GM12872 (cell line): ENCODE measurements at regions not wholly inside any gene's neighbourhood (a gene's known extent, or its start where the extent isn't known, plus 50 kb on each side); places are given as distances from the start of the nearest gene placed in this dataset.

Source experiments
- TF ChIP-seq, protein P1 (sequence below): IDR thresholded peaks from 3 replicates; pipeline ENCODE4 v1.5.1; 2011; ENCODE audit warnings: low read depth, mild to moderate bottlenecking, low read length, moderate library complexity; ENCODE audit not compliant: insufficient read depth

DNA sequence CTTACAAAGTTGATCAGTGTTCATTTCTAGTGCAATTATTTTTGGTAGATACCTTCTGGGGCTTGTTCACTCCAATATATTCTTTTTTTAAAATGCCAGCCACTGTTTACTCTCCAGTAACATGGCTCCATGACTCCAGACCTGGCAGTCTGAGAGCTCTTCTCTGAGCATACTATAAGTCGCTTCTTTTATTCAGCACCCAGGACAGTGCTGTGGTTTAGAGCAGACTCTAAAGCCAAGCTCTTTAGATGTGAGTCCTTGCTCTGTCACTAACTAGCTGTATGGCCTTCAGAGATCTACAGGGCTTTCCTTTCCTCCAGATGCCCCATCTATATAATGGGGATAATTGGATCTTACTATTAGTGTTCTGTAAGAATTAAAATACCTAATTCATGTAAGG, 200.2 kb upstream of the FAM241A start:
- TF ChIP-seq, protein P1, sequence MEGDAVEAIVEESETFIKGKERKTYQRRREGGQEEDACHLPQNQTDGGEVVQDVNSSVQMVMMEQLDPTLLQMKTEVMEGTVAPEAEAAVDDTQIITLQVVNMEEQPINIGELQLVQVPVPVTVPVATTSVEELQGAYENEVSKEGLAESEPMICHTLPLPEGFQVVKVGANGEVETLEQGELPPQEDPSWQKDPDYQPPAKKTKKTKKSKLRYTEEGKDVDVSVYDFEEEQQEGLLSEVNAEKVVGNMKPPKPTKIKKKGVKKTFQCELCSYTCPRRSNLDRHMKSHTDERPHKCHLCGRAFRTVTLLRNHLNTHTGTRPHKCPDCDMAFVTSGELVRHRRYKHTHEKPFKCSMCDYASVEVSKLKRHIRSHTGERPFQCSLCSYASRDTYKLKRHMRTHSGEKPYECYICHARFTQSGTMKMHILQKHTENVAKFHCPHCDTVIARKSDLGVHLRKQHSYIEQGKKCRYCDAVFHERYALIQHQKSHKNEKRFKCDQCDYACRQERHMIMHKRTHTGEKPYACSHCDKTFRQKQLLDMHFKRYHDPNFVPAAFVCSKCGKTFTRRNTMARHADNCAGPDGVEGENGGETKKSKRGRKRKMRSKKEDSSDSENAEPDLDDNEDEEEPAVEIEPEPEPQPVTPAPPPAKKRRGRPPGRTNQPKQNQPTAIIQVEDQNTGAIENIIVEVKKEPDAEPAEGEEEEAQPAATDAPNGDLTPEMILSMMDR = no peak

- TF ChIP-seq, protein P1 = no peak
Measured at GRCh38 chr4:111946800-111947199, 198.5 kb upstream of the FAM241A start.

- TF ChIP-seq, protein P1 = no peak
Measured at GRCh38 chr4:111952688-111953087, 192.6 kb upstream of the FAM241A start.

DNA sequence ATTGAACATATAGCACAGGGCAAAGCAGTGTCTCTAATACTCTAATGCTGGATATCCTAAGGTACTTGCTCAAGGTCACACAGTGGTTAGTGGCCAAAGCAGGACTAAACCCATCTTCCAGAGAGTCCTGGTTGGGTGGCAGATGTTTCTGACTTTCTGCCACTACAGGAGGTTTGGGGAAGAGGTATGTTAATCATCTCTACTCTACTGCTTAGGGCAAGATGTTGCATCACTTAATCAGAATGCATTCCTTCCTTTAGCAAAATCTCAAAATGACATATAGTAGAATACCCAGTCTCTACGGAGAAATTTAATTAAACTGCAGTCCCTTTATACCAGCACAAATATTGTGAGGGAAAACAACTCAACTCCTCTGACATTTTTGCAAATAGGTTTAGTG, 190.7 kb upstream of the FAM241A start:
- TF ChIP-seq, protein P1 = no peak

GRCh38 chr4:111955001-111955400, 190.3 kb upstream of the FAM241A start:
- TF ChIP-seq, protein P1 = no peak

DNA sequence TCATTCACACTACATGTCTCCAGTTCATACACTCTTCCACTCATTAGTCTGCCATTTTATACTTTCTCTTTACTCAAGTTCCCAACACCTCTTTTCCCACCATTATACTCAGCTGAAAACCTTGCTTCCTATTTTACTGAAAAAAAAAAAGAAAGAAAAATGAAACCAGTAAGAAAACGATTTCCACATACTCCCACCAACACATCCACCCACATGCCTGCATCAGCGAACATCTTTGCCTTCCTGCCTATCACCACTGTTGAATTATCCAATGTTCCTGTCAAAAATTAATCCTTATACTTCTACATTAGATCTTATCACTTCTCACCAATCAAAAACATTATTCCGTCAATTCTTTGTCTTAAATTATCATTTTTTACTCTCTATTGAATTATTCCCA, 188.1 kb upstream of the FAM241A start:
- TF ChIP-seq, protein P1 = no peak

- TF ChIP-seq, protein P1 = no peak
Measured at GRCh38 chr4:111957997-111958396, 187.3 kb upstream of the FAM241A start.

DNA sequence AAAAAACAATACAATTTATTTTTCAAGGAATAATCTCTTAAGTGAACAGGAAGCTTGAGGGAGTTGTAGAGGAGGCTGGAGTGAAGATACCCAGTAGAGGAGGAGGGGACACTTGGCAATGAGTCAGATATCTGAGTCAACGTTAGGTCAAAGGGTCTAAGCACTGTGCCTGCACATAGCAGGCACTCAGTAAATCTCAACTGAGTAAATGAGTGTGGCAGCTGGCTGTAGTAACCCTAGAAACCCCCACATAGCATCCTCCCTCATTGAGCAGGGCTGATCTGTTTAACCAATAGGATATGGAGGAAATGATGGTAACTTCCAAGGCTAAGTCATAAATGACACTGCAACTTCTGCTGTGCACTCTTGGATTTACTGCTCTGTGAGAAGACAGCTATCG, 186.0 kb upstream of the FAM241A start:
- TF ChIP-seq, protein P1 = no peak
